ENCODE measurements at regions not wholly inside any gene's neighbourhood (a gene's known extent, or its start where the extent isn't known, plus 50 kb on each side); places are given as distances from the start of the nearest gene placed in this dataset.

DNA sequence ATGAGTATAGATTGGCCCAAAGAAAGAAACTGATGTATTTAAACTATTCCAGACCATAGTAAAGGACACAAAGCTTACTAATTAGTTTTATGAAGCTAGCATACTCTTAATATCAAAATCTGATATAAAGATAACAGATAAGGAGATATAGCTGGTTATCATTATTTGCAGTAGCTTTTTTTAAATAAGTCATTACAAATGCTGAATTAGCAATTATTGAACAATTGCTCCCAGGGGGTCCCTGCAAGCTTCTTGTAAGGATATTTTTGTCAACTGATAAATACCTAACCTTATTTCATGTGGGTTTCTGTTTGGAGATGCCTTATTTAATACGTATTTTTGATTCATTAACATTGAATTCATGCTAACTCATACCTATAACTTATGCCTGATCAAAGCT, 99.0 kb downstream of the RAB18 start:
- Histone ChIP-seq H3K4me3 (no peak overlapping the region), H3K9me3 (ENCODE audit: control insufficient read depth in 4 of 4, insufficient read depth in 3 of 4, low read length in 3 of 4) (no peaks in the 10 kb centered on the region), H3K9ac (ENCODE audit: insufficient read depth in 1 of 2, low read length in 2 of 2) (no peak overlapping the region), H3K27ac (ENCODE audit: low read depth in 1 of 2, low read length in 1 of 2) (no peak overlapping the region), H3K36me3 (ENCODE audit: control insufficient read depth in 4 of 4, insufficient read depth in 4 of 4, low read length in 4 of 4) (no peaks in the 10 kb centered on the region), H3K27me3 (ENCODE audit: control insufficient read depth in 3 of 3, insufficient read depth in 3 of 3, low read length in 2 of 3) (no peaks in the 10 kb centered on the region), H3K4me1 (ENCODE audit: control insufficient read depth in 5 of 5, insufficient read depth in 5 of 5, low read length in 5 of 5) (peaks cover 0 to 8% (median 0%) of the 10 kb centered on the region in 5 donors)
- TF ChIP-seq, protein P1, sequence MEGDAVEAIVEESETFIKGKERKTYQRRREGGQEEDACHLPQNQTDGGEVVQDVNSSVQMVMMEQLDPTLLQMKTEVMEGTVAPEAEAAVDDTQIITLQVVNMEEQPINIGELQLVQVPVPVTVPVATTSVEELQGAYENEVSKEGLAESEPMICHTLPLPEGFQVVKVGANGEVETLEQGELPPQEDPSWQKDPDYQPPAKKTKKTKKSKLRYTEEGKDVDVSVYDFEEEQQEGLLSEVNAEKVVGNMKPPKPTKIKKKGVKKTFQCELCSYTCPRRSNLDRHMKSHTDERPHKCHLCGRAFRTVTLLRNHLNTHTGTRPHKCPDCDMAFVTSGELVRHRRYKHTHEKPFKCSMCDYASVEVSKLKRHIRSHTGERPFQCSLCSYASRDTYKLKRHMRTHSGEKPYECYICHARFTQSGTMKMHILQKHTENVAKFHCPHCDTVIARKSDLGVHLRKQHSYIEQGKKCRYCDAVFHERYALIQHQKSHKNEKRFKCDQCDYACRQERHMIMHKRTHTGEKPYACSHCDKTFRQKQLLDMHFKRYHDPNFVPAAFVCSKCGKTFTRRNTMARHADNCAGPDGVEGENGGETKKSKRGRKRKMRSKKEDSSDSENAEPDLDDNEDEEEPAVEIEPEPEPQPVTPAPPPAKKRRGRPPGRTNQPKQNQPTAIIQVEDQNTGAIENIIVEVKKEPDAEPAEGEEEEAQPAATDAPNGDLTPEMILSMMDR (IDR thresholded peaks at IDR 0.05; ENCODE audit: control extremely low read depth, extremely low read depth): no peak
- no peak for DNase-seq
- 88 to 90% methylated on average over 1 of the region's 1 CpG for WGBS, 2 donors
- no peak for ATAC-seq (ENCODE audit: insufficient read depth, low FRiP score)

DNA sequence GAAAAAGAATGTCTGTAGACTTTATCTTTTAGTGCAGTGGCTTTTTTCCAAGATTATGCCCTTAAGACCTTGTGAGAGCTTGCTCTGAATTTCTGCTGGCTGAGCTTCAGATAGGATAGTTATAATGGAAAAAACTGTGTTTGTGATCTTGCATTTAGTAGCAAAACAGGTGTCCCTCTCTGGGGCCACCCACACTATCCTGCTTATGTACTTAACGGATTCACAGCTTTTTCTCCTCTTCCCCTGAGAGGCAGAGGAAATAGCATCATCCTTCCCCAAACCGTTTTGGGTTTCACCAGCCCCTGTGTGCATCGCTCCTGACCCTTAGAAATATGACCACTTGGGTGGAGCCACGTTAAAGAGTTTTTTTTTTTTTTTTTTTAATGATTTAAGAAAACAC, 101.2 kb downstream of the RAB18 start:
- Histone ChIP-seq H3K9ac (ENCODE audit: insufficient read depth in 1 of 2, low read length in 2 of 2) (no peak overlapping the region), H3K36me3 (ENCODE audit: control insufficient read depth in 4 of 4, insufficient read depth in 4 of 4, low read length in 4 of 4) (no peaks in the 10 kb centered on the region), H3K27ac (ENCODE audit: low read depth in 1 of 2, low read length in 1 of 2) (no peak overlapping the region), H3K27me3 (ENCODE audit: control insufficient read depth in 3 of 3, insufficient read depth in 3 of 3, low read length in 2 of 3) (no peaks in the 10 kb centered on the region), H3K4me1 (ENCODE audit: control insufficient read depth in 5 of 5, insufficient read depth in 5 of 5, low read length in 5 of 5) (peaks cover 0 to 8% (median 0%) of the 10 kb centered on the region in 5 donors), H3K9me3 (ENCODE audit: control insufficient read depth in 4 of 4, insufficient read depth in 3 of 4, low read length in 3 of 4) (no peaks in the 10 kb centered on the region), H3K4me3 (no peak overlapping the region)
- 65 to 68% methylated on average over 4 of the region's 4 CpGs for WGBS, 2 donors
- ATAC-seq (ENCODE audit: insufficient read depth, low FRiP score) (no peak), DNase-seq (no peak)
- TF ChIP-seq, protein P1 (IDR thresholded peaks at IDR 0.05; ENCODE audit: control extremely low read depth, extremely low read depth): no peak

DNA sequence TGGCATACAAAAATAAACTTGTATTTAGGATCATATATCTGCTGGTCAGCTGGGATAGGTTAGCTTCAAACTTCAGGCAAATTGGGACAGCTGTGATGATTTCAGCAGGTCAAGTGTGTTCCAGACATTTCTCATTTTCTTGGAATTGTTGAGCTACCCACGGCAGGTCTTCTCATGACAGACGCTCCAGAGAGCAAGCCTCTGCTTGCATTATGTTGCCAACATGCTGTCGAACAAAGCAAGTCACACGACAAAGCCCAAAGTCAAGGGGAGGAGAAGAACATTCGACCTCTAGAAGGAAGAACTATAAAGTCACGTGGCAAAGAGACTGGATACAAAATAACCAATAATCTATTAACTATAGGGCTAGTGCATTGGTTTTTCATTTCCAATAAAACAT, 103.5 kb downstream of the RAB18 start:
- Histone ChIP-seq H3K9me3 (ENCODE audit: control insufficient read depth in 4 of 4, insufficient read depth in 3 of 4, low read length in 3 of 4) (no peaks in the 10 kb centered on the region), H3K4me3 (no peak overlapping the region), H3K4me1 (ENCODE audit: control insufficient read depth in 5 of 5, insufficient read depth in 5 of 5, low read length in 5 of 5) (peaks cover 0 to 13% (median 0%) of the 10 kb centered on the region in 5 donors), H3K36me3 (ENCODE audit: control insufficient read depth in 4 of 4, insufficient read depth in 4 of 4, low read length in 4 of 4) (no peaks in the 10 kb centered on the region), H3K27ac (ENCODE audit: low read depth in 1 of 2, low read length in 1 of 2) (no peak overlapping the region), H3K9ac (ENCODE audit: insufficient read depth in 1 of 2, low read length in 2 of 2) (no peak overlapping the region), H3K27me3 (ENCODE audit: control insufficient read depth in 3 of 3, insufficient read depth in 3 of 3, low read length in 2 of 3) (no peaks in the 10 kb centered on the region)
- 67 to 88% methylated on average over 6 of the region's 6 CpGs for WGBS, 2 donors
- TF ChIP-seq, protein P1 (IDR thresholded peaks at IDR 0.05; ENCODE audit: control extremely low read depth, extremely low read depth): no peak
- DNase-seq: no peak
- ATAC-seq (ENCODE audit: insufficient read depth, low FRiP score): no peak

DNA sequence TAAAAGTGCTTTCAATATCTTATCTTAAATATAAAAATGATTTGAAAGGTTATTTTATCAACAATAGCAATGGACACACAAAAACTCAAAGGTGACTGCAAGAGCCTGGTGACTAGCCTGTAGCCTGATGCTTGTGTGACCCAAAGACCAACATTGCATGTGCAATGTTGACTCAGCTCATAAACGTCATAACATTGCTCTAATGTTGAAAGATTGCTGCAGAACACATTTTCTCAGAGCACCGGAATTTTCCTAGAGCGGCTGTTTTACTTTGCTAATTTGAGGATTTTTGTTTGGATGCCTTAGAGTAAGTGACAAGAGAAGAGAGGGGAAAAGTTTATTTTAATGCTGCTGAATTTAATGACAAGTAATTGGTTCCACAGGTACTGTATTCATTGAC, 107.1 kb downstream of the RAB18 start:
- 56 to 78% methylated on average over 3 of the region's 3 CpGs for WGBS, 2 donors
- H3K27ac ChIP-seq (ENCODE audit: low read depth in 1 of 2, low read length in 1 of 2): no peak overlapping the region
- H3K9ac ChIP-seq (ENCODE audit: insufficient read depth in 1 of 2, low read length in 2 of 2): no peak overlapping the region
- no peaks in the 10 kb centered on the region for H3K9me3 ChIP-seq (ENCODE audit: control insufficient read depth in 4 of 4, insufficient read depth in 3 of 4, low read length in 3 of 4)
- peak in 2 of 3 donors; percentile 19 to 50 for DNase-seq
- H3K27me3 ChIP-seq (ENCODE audit: control insufficient read depth in 3 of 3, insufficient read depth in 3 of 3, low read length in 2 of 3): no peaks in the 10 kb centered on the region
- ATAC-seq (ENCODE audit: insufficient read depth, low FRiP score): no peak
- TF ChIP-seq, protein P1 (IDR thresholded peaks at IDR 0.05; ENCODE audit: control extremely low read depth, extremely low read depth): no peak
- peaks cover 0 to 13% (median 0%) of the 10 kb centered on the region in 5 donors for H3K4me1 ChIP-seq (ENCODE audit: control insufficient read depth in 5 of 5, insufficient read depth in 5 of 5, low read length in 5 of 5)
- no peaks in the 10 kb centered on the region for H3K36me3 ChIP-seq (ENCODE audit: control insufficient read depth in 4 of 4, insufficient read depth in 4 of 4, low read length in 4 of 4)
- H3K4me3 ChIP-seq: no peak overlapping the region
